Lower lobe of right lung (tissue), 2 donors: ENCODE measurements at regions not wholly inside any gene's neighbourhood (a gene's known extent, or its start where the extent isn't known, plus 50 kb on each side); places are given as distances from the start of the nearest gene placed in this dataset.
"Not testable (repeated sequence)": the region's sequence is repeated elsewhere in the genome, so short reads cannot be mapped to it uniquely, and the experiment has no call there.

ENCODE experiments used
- ATAC-seq, 2 donors: fragments of 200-7000 bp; cut with Tn5 transposase; one replicate each; pipeline ENCODE4 v1.9.1; 2020 to 2022; ENCODE audit warnings: mild to moderate bottlenecking in 2 of 2, moderate library complexity in 2 of 2
- DNase-seq: peaks from one replicate; pipeline ENCODE4 v3.0.0-alpha.2; 2020
- H3K27ac ChIP-seq: fragments of 200-600 bp; one replicate; pipeline ENCODE4 v1.8.0; 2022
- H3K27me3 ChIP-seq: fragments of 200-600 bp; one replicate; pipeline ENCODE4 v1.8.0; 2022; ENCODE audit warnings: low read depth
- H3K36me3 ChIP-seq: fragments of 200-600 bp; one replicate; pipeline ENCODE4 v1.8.0; 2022; ENCODE audit warnings: mild to moderate bottlenecking
- H3K4me1 ChIP-seq: fragments of 200-600 bp; one replicate; pipeline ENCODE4 v1.8.0; 2022
- H3K4me3 ChIP-seq: fragments of 200-600 bp; one replicate; pipeline ENCODE4 v1.8.0; 2022; ENCODE audit warnings: mild to moderate bottlenecking
- H3K9me3 ChIP-seq: fragments of 200-600 bp; one replicate; pipeline ENCODE4 v1.8.0; 2022
- intact Hi-C: fragments of 100-400 bp; cut with DNase I; formaldehyde crosslinking; loops from one replicate; pipeline ENCODE4 v1.11.0; 2022
- TF ChIP-seq, protein P1 (sequence below): fragments of 200-600 bp; IDR thresholded peaks from one replicate; pipeline ENCODE4 v1.8.0; 2022; ENCODE audit warnings: antibody characterized with exemption, mild to moderate bottlenecking
- donor health status: DM: no; HTN: yes; CAD: no; lungs with severe emphysema.

DNA sequence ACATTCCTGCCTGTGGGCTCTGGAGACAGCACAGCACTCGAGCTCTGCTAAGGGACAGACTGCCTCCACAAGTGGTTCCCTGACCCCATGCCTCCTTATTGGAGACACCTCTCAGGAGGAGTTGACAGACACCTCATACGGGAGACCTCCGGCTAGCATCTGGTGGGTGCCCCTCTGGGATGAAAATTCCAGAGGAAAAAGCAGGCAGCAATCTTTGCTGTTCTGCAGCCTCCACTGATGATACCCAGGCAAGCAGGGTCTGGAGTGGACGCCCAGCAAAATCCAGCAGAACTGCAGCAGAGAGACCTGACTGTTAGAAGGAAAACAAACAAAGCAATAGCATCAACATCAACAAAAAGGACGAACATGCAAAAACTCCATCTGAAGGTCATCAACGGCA is 639.4 kb downstream of the SLC16A7 start:
- H3K36me3 ChIP-seq: no peaks in the 10 kb centered on the region
- intact Hi-C loops: no loop called here
- no peaks in the 10 kb centered on the region for H3K27me3 ChIP-seq
- no peaks in the 10 kb centered on the region for H3K9me3 ChIP-seq
- no peak for ATAC-seq
- no peak overlapping the region for H3K4me3 ChIP-seq
- DNase-seq: no peak
- no peaks in the 10 kb centered on the region for H3K4me1 ChIP-seq
- TF ChIP-seq, protein P1, sequence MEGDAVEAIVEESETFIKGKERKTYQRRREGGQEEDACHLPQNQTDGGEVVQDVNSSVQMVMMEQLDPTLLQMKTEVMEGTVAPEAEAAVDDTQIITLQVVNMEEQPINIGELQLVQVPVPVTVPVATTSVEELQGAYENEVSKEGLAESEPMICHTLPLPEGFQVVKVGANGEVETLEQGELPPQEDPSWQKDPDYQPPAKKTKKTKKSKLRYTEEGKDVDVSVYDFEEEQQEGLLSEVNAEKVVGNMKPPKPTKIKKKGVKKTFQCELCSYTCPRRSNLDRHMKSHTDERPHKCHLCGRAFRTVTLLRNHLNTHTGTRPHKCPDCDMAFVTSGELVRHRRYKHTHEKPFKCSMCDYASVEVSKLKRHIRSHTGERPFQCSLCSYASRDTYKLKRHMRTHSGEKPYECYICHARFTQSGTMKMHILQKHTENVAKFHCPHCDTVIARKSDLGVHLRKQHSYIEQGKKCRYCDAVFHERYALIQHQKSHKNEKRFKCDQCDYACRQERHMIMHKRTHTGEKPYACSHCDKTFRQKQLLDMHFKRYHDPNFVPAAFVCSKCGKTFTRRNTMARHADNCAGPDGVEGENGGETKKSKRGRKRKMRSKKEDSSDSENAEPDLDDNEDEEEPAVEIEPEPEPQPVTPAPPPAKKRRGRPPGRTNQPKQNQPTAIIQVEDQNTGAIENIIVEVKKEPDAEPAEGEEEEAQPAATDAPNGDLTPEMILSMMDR: no peak
- H3K27ac ChIP-seq: no peak overlapping the region

DNA sequence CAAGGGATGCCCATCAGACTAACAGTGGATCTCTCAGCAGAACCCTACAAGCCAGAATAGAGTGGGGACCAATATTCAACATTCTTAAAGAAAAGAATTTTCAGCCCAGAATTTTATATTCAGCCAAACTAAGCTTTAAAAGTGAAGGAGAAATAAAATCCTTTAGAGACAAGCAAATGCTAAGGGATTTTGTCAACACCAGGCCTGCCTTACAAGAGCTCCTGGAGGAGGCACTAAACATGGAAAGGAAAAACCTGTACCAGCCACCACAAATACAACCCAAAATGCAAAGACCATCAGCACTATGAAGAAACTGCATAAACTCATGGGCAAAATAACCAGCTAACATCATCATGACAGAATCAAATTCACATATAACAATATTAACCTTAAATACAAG is 640.6 kb downstream of the SLC16A7 start:
- H3K4me1 ChIP-seq, H3K27me3 ChIP-seq, ATAC-seq, H3K9me3 ChIP-seq, H3K4me3 ChIP-seq, H3K27ac ChIP-seq, H3K36me3 ChIP-seq, DNase-seq, intact Hi-C loops: not testable (repeated sequence)

DNA sequence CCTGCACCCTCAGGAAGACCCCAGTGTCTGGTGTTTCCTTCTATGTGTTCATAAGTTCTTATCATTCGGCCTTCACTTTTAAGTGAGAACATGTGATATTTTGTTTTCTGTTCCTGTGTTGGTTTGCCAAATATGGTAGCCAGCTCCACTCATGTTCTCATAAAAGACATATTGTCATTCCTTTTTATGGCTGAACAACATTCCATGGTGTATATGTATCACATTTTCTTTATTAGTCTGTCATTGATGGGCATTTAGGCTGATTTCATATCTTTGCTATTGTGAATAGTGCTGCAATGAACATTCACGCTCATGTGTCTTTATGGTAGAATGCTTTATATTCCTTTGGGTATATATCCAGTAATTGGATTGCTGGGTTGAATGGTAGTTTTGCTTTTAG is 645.1 kb downstream of the SLC16A7 start:
- no peak for ATAC-seq
- Histone ChIP-seq H3K27ac (no peak overlapping the region), H3K9me3 (no peaks in the 10 kb centered on the region), H3K4me1 (no peaks in the 10 kb centered on the region), H3K4me3 (no peak overlapping the region), H3K27me3 (no peaks in the 10 kb centered on the region), H3K36me3 (no peaks in the 10 kb centered on the region)
- TF ChIP-seq, protein P1: no peak
- intact Hi-C loops: no loop called here
- DNase-seq: no peak

DNA sequence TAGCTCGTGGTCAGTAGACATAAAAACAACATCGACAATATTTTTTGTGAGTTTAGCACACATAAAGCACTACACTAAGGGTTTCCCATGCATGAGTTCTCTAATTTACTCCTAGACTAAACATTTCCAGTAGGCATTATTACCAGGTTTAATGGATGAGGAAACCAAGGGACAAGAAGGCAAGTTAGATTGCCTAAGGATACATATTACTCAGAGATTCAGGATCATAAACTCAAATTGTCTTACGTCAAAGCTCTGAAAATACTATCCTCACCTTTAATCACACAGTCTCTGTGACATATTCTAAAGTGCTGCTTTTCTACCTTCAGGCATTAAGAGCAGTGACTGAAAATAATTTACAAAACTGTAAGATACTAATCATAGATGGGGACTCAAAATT is 655.3 kb downstream of the SLC16A7 start:
- Histone ChIP-seq H3K4me3 (no peak overlapping the region), H3K4me1 (no peaks in the 10 kb centered on the region), H3K27me3 (no peaks in the 10 kb centered on the region), H3K27ac (no peak overlapping the region), H3K36me3 (no peaks in the 10 kb centered on the region), H3K9me3 (no peaks in the 10 kb centered on the region)
- intact Hi-C loops: no loop called here
- ATAC-seq (no peak), DNase-seq (no peak)
- TF ChIP-seq, protein P1: no peak

DNA sequence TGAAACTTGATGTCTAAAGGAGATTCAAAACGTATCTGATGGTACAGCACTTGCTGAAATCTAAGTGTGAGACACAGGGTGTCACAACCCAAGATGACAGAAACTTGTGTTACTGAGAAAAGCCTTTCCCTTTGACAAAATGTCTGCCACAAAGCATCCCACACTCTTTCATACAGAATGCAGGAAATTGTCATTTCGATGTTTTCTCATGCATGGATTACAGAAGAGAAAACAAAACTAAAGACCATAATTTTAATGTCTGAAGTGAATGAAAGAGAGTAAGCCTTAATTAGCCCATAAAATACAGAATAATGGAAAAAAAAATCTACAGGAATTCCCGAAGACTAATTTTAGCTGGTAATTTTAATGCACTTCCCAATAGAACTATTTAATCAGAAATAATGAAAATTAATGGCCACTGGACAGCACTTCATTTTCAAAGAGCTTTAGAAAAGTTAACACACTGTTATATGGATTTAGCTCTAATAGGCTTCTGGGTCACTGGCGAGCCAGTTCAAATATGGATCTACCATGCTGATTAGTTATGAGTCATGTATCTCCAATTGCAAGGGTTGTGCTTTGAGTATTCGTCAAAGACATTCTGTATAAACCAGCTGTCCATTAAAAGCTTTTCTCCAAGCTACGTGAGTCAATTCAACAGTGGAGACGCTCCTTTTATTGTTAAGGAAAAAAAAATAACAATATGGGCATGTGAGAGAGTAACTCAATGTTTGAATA is 656.7 kb downstream of the SLC16A7 start:
- intact Hi-C loops: no loop called here
- H3K27me3 ChIP-seq: no peaks in the 10 kb centered on the region
- TF ChIP-seq, protein P1: no peak
- no peaks in the 10 kb centered on the region for H3K9me3 ChIP-seq
- no peaks in the 10 kb centered on the region for H3K36me3 ChIP-seq
- no peak overlapping the region for H3K27ac ChIP-seq
- no peak for ATAC-seq
- H3K4me3 ChIP-seq: no peak overlapping the region
- no peaks in the 10 kb centered on the region for H3K4me1 ChIP-seq
- DNase-seq: no peak

DNA sequence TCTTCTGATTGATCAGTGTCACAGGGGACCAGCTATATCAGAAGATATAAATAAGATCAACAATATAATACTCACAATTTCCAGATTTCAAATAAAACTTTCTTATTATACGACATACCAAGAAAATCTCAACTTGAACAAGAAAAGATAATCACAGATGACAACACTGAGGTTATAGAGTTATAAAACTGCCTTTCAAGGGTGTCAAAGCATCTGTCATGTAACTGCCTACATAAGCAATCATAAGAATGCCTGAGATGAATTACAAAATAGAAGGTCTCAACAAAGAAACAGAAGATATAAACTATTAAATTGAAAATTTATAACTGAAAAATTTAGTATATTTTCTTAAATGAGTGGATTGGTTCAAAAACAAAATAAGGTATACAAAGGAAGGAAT is 659.2 kb downstream of the SLC16A7 start:
- Histone ChIP-seq H3K27ac (no peak overlapping the region), H3K4me1 (no peaks in the 10 kb centered on the region), H3K36me3 (no peaks in the 10 kb centered on the region), H3K4me3 (no peak overlapping the region), H3K27me3 (no peaks in the 10 kb centered on the region), H3K9me3 (no peaks in the 10 kb centered on the region)
- no peak for DNase-seq
- intact Hi-C loops: no loop called here
- ATAC-seq: no peak
- TF ChIP-seq, protein P1: no peak
